ENCODE measurements at regions not wholly inside any gene's neighbourhood (a gene's known extent, or its start where the extent isn't known, plus 50 kb on each side); places are given as distances from the start of the nearest gene placed in this dataset.

GRCh38 chr2:150598383-150598782 is 110.9 kb upstream of the RND3 start:
- no peak for TF ChIP-seq GATA2 (IDR thresholded peaks at IDR 0.05; ENCODE audit: low read depth, low read length)
- TF ChIP-seq GATA3 (IDR thresholded peaks at IDR 0.05; ENCODE audit: low read depth, low read length), result no peak

Measured in SH-SY5Y (cell line).